H9 (cell line): ENCODE measurements at regions not wholly inside any gene's neighbourhood (a gene's known extent, or its start where the extent isn't known, plus 50 kb on each side); places are given as distances from the start of the nearest gene placed in this dataset.

Experiments
- DNase-seq: peaks from one replicate; pipeline ENCODE4 v3.0.0-alpha.2; 2017
- H2AFZ ChIP-seq: one replicate; pipeline ENCODE4 v1.6.1; 2013; ENCODE audit warnings: mild to moderate bottlenecking, low read length, control low read depth, moderate library complexity
- H2AK5ac ChIP-seq: 2 replicates; pipeline ENCODE4 v1.6.1; 2013; ENCODE audit warnings: low read length, control low read depth, mixed read lengths; ENCODE audit not compliant: insufficient read length
- H2BK120ac ChIP-seq: one replicate; pipeline ENCODE4 v1.6.1; 2013; ENCODE audit warnings: low read depth, mild to moderate bottlenecking, low read length, control low read depth, inconsistent platforms; ENCODE audit not compliant: poor library complexity, severe bottlenecking
- H2BK12ac ChIP-seq: 2 replicates; pipeline ENCODE4 v1.6.1; 2013; ENCODE audit warnings: low read length, control low read depth, mixed read lengths, low read depth; ENCODE audit not compliant: insufficient read length
- H2BK15ac ChIP-seq: 2 replicates; pipeline ENCODE4 v1.6.1; 2013; ENCODE audit warnings: low read depth, low read length, control low read depth
- H2BK20ac ChIP-seq: one replicate; pipeline ENCODE4 v1.6.1; 2013; ENCODE audit warnings: low read depth, mild to moderate bottlenecking, low read length, control low read depth, inconsistent platforms; ENCODE audit not compliant: poor library complexity, severe bottlenecking
- H2BK5ac ChIP-seq: 2 replicates; pipeline ENCODE4 v1.6.1; 2013; ENCODE audit warnings: low read length, control low read depth, mixed read lengths; ENCODE audit not compliant: insufficient read length
- H3K14ac ChIP-seq: 2 replicates; pipeline ENCODE4 v1.6.1; 2013; ENCODE audit warnings: low read length, control low read depth; ENCODE audit not compliant: insufficient read depth
- H3K18ac ChIP-seq: 2 replicates; pipeline ENCODE4 v1.6.1; 2013; ENCODE audit warnings: low read depth, mild to moderate bottlenecking, mixed read lengths, low read length, control low read depth; ENCODE audit not compliant: insufficient read length
- H3K23ac ChIP-seq: 2 replicates; pipeline ENCODE4 v1.6.1; 2013; ENCODE audit warnings: low read length, control low read depth, mixed read lengths, low read depth; ENCODE audit not compliant: insufficient read length
- H3K23me2 ChIP-seq: 2 replicates; pipeline ENCODE4 v1.6.1; 2013; ENCODE audit warnings: low read depth, mild to moderate bottlenecking, mixed read lengths, low read length, control low read depth; ENCODE audit not compliant: insufficient read length, poor library complexity, severe bottlenecking
- H3K27ac ChIP-seq: 2 replicates; pipeline ENCODE4 v1.5.1; 2013; ENCODE audit warnings: low read length, control low read depth, mixed read lengths, low read depth; ENCODE audit not compliant: insufficient read length
- H3K27me3 ChIP-seq: 2 replicates; pipeline ENCODE4 v1.6.1; 2013; ENCODE audit warnings: low read length, control low read depth, inconsistent platforms; ENCODE audit not compliant: insufficient read depth
- H3K4ac ChIP-seq: 2 replicates; pipeline ENCODE4 v1.6.1; 2013; ENCODE audit warnings: low read depth, mild to moderate bottlenecking, control low read depth, inconsistent platforms, low read length, moderate library complexity
- H3K4me1 ChIP-seq: 2 replicates; pipeline ENCODE4 v1.6.1; 2013; ENCODE audit warnings: low read length, control low read depth, inconsistent platforms; ENCODE audit not compliant: insufficient read depth
- H3K4me2 ChIP-seq: 2 replicates; pipeline ENCODE4 v1.6.1; 2013; ENCODE audit warnings: low read length, control low read depth, mixed read lengths; ENCODE audit not compliant: insufficient read length, insufficient read depth
- H3K56ac ChIP-seq: 2 replicates; pipeline ENCODE4 v1.6.1; 2013; ENCODE audit warnings: low read depth, mild to moderate bottlenecking, mixed read lengths, low read length, control low read depth; ENCODE audit not compliant: insufficient read length
- H3K79me1 ChIP-seq: 2 replicates; pipeline ENCODE4 v1.6.1; 2013; ENCODE audit warnings: low read depth, mild to moderate bottlenecking, moderate library complexity, low read length, control low read depth, inconsistent platforms; ENCODE audit not compliant: insufficient read depth, poor library complexity, severe bottlenecking
- H3K79me2 ChIP-seq: 2 replicates; pipeline ENCODE4 v1.6.1; 2013; ENCODE audit warnings: low read length, control low read depth, inconsistent platforms; ENCODE audit not compliant: insufficient read depth
- H3K9ac ChIP-seq: 2 replicates; pipeline ENCODE4 v1.6.1; 2013; ENCODE audit warnings: low read length, control low read depth, mixed read lengths; ENCODE audit not compliant: insufficient read length; ENCODE audit errors: extremely low read depth
- H3K9me3 ChIP-seq: one replicate; pipeline ENCODE4 v1.6.1; 2013; ENCODE audit warnings: low read depth, low read length, inconsistent platforms; ENCODE audit not compliant: control insufficient read depth
- H3T11ph ChIP-seq: one replicate; pipeline ENCODE4 v1.6.1; 2013; ENCODE audit warnings: mild to moderate bottlenecking, low read length, control low read depth, inconsistent platforms
- H4K20me1 ChIP-seq: one replicate; pipeline ENCODE4 v1.6.1; 2013; ENCODE audit not compliant: control insufficient read depth, insufficient read length, insufficient read depth
- H4K5ac ChIP-seq: 2 replicates; pipeline ENCODE4 v1.6.1; 2013; ENCODE audit warnings: low read depth, mild to moderate bottlenecking, mixed read lengths, low read length, control low read depth; ENCODE audit not compliant: insufficient read length
- H4K8ac ChIP-seq: replicated peaks from 2 replicates; pipeline ENCODE4 v1.6.1; 2013; ENCODE audit warnings: low read length, control low read depth, mixed read lengths, low read depth; ENCODE audit not compliant: insufficient read length
- H4K91ac ChIP-seq: 2 replicates; pipeline ENCODE4 v1.6.1; 2013; ENCODE audit warnings: low read depth, mild to moderate bottlenecking, moderate library complexity, mixed read lengths, low read length, control low read depth; ENCODE audit not compliant: insufficient read length
- H3K27ac Mint-ChIP-seq, 3 experiments: 2 replicates in 2 of 3; 3 replicates in 1 of 3; pipeline ENCODE4 v1.8.0; 2020 to 2021; ENCODE audit warnings: mixed read lengths in 3 of 3, mild to moderate bottlenecking in 1 of 3, moderate library complexity in 1 of 3
- H3K27me3 Mint-ChIP-seq: 2 replicates; pipeline ENCODE4 v1.8.0; 2021; ENCODE audit warnings: low read depth, mild to moderate bottlenecking, moderate library complexity, mixed read lengths
- H3K36me3 Mint-ChIP-seq, 3 experiments: 2 replicates in 2 of 3; 3 replicates in 1 of 3; pipeline ENCODE4 v1.8.0; 2020 to 2021; ENCODE audit warnings: low read depth in 3 of 3, mixed read lengths in 3 of 3; ENCODE audit not compliant: insufficient read depth in 1 of 3
- H3K4me1 Mint-ChIP-seq, 2 experiments: 2 replicates each; pipeline ENCODE4 v1.8.0; 2020; ENCODE audit warnings: mixed read lengths in 2 of 2
- H3K4me3 Mint-ChIP-seq, 2 experiments: 2 replicates in 1 of 2; 3 replicates in 1 of 2; pipeline ENCODE4 v1.8.0; 2020 to 2021; ENCODE audit warnings: mild to moderate bottlenecking in 2 of 2, mixed read lengths in 2 of 2, moderate library complexity in 1 of 2
- H3K9me3 Mint-ChIP-seq, 2 experiments: 2 replicates in 1 of 2; 3 replicates in 1 of 2; pipeline ENCODE4 v1.8.0; 2020; ENCODE audit warnings: mild to moderate bottlenecking in 2 of 2, mixed read lengths in 2 of 2, moderate library complexity in 1 of 2
- TF ChIP-seq, protein P1 (sequence below): fragments of 200-600 bp; sonication (generic); conservative IDR thresholded peaks from 3 replicates; pipeline ENCODE4 v1.8.0; 2021; ENCODE audit warnings: antibody characterized with exemption, mild to moderate bottlenecking

GRCh38 chr6:74318738-74319137, 622.7 kb downstream of the CD109 start:
- Histone ChIP-seq H2BK5ac (no peak overlapping the region), H3K79me2 (no peaks in the 10 kb centered on the region), H3K79me1 (no peaks in the 10 kb centered on the region), H4K20me1 (no peaks in the 10 kb centered on the region), H3K18ac (no peak overlapping the region), H4K91ac (no peak overlapping the region), H2AK5ac (no peak overlapping the region), H3K4ac (no peak overlapping the region), H4K8ac (no peak overlapping the region), H3K14ac (no peak overlapping the region), H3K23ac (no peak overlapping the region), H2AFZ (no peak overlapping the region), H3K4me1 (no peaks in the 10 kb centered on the region; the same call in 1 of the 2 replicates), H3K9me3 (no peaks in the 10 kb centered on the region), H2BK12ac (no peak overlapping the region), H3K4me2 (no peak overlapping the region), H2BK15ac (no peak overlapping the region), H4K5ac (no peak overlapping the region), H3K27me3 (no peaks in the 10 kb centered on the region), H3K23me2 (no peaks in the 10 kb centered on the region), H3T11ph (no peak overlapping the region), H2BK120ac (no peak overlapping the region), H2BK20ac (no peak overlapping the region), H3K27ac (no peak overlapping the region), H3K9ac (no peak overlapping the region), H3K56ac (no peak overlapping the region)
- DNase-seq: no peak
- Mint-ChIP-seq H3K4me1 (peaks cover 18 to 19% of the 10 kb centered on the region in 2 experiments), H3K9me3 (no peaks in the 10 kb centered on the region), H3K4me3 (no peak overlapping the region), H3K27me3 (no peaks in the 10 kb centered on the region), H3K27ac (peak overlapping the region in 1 of 3 experiments; percentile 78; a peak in 2 of 7 replicates), H3K36me3 (no peaks in the 10 kb centered on the region)
- TF ChIP-seq, protein P1, sequence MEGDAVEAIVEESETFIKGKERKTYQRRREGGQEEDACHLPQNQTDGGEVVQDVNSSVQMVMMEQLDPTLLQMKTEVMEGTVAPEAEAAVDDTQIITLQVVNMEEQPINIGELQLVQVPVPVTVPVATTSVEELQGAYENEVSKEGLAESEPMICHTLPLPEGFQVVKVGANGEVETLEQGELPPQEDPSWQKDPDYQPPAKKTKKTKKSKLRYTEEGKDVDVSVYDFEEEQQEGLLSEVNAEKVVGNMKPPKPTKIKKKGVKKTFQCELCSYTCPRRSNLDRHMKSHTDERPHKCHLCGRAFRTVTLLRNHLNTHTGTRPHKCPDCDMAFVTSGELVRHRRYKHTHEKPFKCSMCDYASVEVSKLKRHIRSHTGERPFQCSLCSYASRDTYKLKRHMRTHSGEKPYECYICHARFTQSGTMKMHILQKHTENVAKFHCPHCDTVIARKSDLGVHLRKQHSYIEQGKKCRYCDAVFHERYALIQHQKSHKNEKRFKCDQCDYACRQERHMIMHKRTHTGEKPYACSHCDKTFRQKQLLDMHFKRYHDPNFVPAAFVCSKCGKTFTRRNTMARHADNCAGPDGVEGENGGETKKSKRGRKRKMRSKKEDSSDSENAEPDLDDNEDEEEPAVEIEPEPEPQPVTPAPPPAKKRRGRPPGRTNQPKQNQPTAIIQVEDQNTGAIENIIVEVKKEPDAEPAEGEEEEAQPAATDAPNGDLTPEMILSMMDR: no peak
